HEK293 (cell line): ENCODE measurements at regions not wholly inside any gene's neighbourhood (a gene's known extent, or its start where the extent isn't known, plus 50 kb on each side); places are given as distances from the start of the nearest gene placed in this dataset.

Experiments used
- REST ChIP-seq: fragments of 450-650 bp; formaldehyde crosslinking; IDR thresholded peaks from 2 replicates; pipeline ENCODE4 v1.5.1; 2016; ENCODE audit warnings: missing biosample characterization, missing genetic modification characterization
- SCRT2 ChIP-seq: fragments of 450-650 bp; formaldehyde crosslinking; IDR thresholded peaks from 2 replicates; pipeline ENCODE4 v1.5.1; 2016; ENCODE audit warnings: missing biosample characterization, missing genetic modification characterization
- ZBTB10 ChIP-seq: fragments of 450-650 bp; formaldehyde crosslinking; IDR thresholded peaks from 2 replicates; pipeline ENCODE4 v1.5.1; 2016; ENCODE audit warnings: missing biosample characterization, missing genetic modification characterization
- ZBTB8A ChIP-seq: fragments of 450-650 bp; formaldehyde crosslinking; IDR thresholded peaks from 2 replicates; pipeline ENCODE4 v1.5.1; 2016; ENCODE audit warnings: missing biosample characterization, missing genetic modification characterization
- ZNF133 ChIP-seq: fragments of 450-650 bp; formaldehyde crosslinking; IDR thresholded peaks from 2 replicates; pipeline ENCODE4 v1.5.1; 2016; ENCODE audit warnings: missing biosample characterization, missing genetic modification characterization
- ZNF138 ChIP-seq: fragments of 450-650 bp; formaldehyde crosslinking; IDR thresholded peaks from 2 replicates; pipeline ENCODE4 v1.5.1; 2016; ENCODE audit warnings: missing biosample characterization, missing genetic modification characterization, borderline replicate concordance
- ZNF266 ChIP-seq: fragments of 450-650 bp; formaldehyde crosslinking; IDR thresholded peaks from 2 replicates; pipeline ENCODE4 v1.5.1; 2016; ENCODE audit warnings: missing biosample characterization, missing genetic modification characterization, low read depth
- ZNF449 ChIP-seq: fragments of 450-650 bp; formaldehyde crosslinking; IDR thresholded peaks from 2 replicates; pipeline ENCODE4 v1.5.1; 2017; ENCODE audit warnings: missing biosample characterization, mild to moderate bottlenecking, missing genetic modification characterization, moderate library complexity
- ZNF530 ChIP-seq: fragments of 450-650 bp; formaldehyde crosslinking; IDR thresholded peaks from 2 replicates; pipeline ENCODE4 v1.5.1; 2016; ENCODE audit warnings: low read depth, missing biosample characterization, missing genetic modification characterization
- ZNF560 ChIP-seq: fragments of 450-650 bp; formaldehyde crosslinking; IDR thresholded peaks from 2 replicates; pipeline ENCODE4 v1.5.1; 2017; ENCODE audit warnings: missing biosample characterization, missing genetic modification characterization, borderline replicate concordance
- ZNF571 ChIP-seq: fragments of 450-650 bp; formaldehyde crosslinking; IDR thresholded peaks from 2 replicates; pipeline ENCODE4 v1.5.0; 2017; ENCODE audit warnings: missing biosample characterization, missing genetic modification characterization
- ZNF600 ChIP-seq: fragments of 450-650 bp; formaldehyde crosslinking; IDR thresholded peaks from 2 replicates; pipeline ENCODE4 v1.5.1; 2016; ENCODE audit warnings: missing biosample characterization, missing genetic modification characterization
- ZNF645 ChIP-seq: fragments of 450-650 bp; formaldehyde crosslinking; IDR thresholded peaks from 2 replicates; pipeline ENCODE4; 2016; ENCODE audit warnings: missing biosample characterization, missing genetic modification characterization
- ZNF658 ChIP-seq: fragments of 450-650 bp; formaldehyde crosslinking; IDR thresholded peaks from 2 replicates; pipeline ENCODE4; 2016; ENCODE audit warnings: missing biosample characterization, missing genetic modification characterization
- ZNF677 ChIP-seq: fragments of 450-650 bp; IDR thresholded peaks from 2 replicates; pipeline ENCODE4 v1.5.0; 2018; ENCODE audit warnings: missing biosample characterization, mild to moderate bottlenecking, missing genetic modification characterization, moderate library complexity
- ZNF76 ChIP-seq: fragments of 450-650 bp; formaldehyde crosslinking; IDR thresholded peaks from 2 replicates; pipeline ENCODE4; 2016; ENCODE audit warnings: low read depth, missing biosample characterization, missing genetic modification characterization, borderline replicate concordance
- ZNF830 ChIP-seq: fragments of 450-650 bp; IDR thresholded peaks from 2 replicates; pipeline ENCODE4 v1.5.0; 2018; ENCODE audit warnings: missing biosample characterization, missing genetic modification characterization, low read depth, mild to moderate bottlenecking, moderate library complexity
- ZNF837 ChIP-seq: fragments of 450-650 bp; formaldehyde crosslinking; IDR thresholded peaks from 2 replicates; pipeline ENCODE4 v1.5.1; 2016; ENCODE audit warnings: missing biosample characterization, missing genetic modification characterization
- ZSCAN30 ChIP-seq: fragments of 450-650 bp; IDR thresholded peaks from 2 replicates; pipeline ENCODE4 v1.5.1; 2018; ENCODE audit warnings: missing biosample characterization, mild to moderate bottlenecking, missing genetic modification characterization, moderate library complexity
- TF ChIP-seq, protein P1 (sequence below): fragments of 450-650 bp; formaldehyde crosslinking; IDR thresholded peaks from 2 replicates; pipeline ENCODE4 v1.5.1; 2016; ENCODE audit warnings: missing biosample characterization, missing genetic modification characterization
- TF ChIP-seq, protein P2 (sequence below): fragments of 450-650 bp; formaldehyde crosslinking; IDR thresholded peaks from 2 replicates; pipeline ENCODE4 v1.5.1; 2016; ENCODE audit warnings: missing biosample characterization, missing genetic modification characterization
- TF ChIP-seq, protein P3 (sequence below): fragments of 450-650 bp; formaldehyde crosslinking; IDR thresholded peaks from 2 replicates; pipeline ENCODE4 v1.5.1; 2016; ENCODE audit warnings: missing biosample characterization, missing genetic modification characterization
- TF ChIP-seq, protein P4 (sequence below): fragments of 450-650 bp; formaldehyde crosslinking; IDR thresholded peaks from 2 replicates; pipeline ENCODE4 v1.5.1; 2016; ENCODE audit warnings: missing biosample characterization, missing genetic modification characterization

- TF ChIP-seq, protein P1, sequence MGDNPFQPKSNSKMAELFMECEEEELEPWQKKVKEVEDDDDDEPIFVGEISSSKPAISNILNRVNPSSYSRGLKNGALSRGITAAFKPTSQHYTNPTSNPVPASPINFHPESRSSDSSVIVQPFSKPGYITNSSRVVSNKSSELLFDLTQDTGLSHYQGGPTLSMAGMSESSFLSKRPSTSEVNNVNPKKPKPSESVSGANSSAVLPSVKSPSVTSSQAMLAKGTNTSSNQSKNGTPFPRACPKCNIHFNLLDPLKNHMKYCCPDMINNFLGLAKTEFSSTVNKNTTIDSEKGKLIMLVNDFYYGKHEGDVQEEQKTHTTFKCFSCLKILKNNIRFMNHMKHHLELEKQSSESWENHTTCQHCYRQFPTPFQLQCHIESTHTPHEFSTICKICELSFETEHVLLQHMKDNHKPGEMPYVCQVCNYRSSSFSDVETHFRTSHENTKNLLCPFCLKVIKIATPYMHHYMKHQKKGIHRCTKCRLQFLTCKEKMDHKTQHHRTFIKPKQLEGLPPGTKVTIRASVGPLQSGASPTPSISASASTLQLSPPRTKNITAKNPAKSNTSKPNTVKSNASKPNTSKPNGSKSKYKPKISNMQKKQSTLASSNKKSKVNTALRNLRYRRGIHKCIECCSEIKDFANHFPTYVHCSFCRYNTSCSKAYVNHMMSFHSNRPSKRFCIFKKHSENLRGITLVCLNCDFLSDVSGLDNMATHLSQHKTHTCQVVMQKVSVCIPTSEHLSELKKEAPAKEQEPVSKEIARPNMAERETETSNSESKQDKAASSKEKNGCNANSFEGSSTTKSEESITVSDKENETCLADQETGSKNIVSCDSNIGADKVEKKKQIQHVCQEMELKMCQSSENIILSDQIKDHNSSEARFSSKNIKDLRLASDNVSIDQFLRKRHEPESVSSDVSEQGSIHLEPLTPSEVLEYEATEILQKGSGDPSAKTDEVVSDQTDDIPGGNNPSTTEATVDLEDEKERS, result no peak
- TF ChIP-seq, protein P2, sequence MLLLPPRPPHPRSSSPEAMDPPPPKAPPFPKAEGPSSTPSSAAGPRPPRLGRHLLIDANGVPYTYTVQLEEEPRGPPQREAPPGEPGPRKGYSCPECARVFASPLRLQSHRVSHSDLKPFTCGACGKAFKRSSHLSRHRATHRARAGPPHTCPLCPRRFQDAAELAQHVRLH (tag by site-specific recombination), result no peak
- TF ChIP-seq ZNF600 (peak; percentile 77), ZNF560 (tag by site-specific recombination) (no peak), ZNF133 (no peak), ZNF530 (no peak), ZNF658 (tag by site-specific recombination) (no peak), ZNF449 (tag by site-specific recombination) (no peak), ZBTB10 (tag by site-specific recombination) (no peak), REST (no peak), ZNF76 (tag by site-specific recombination) (no peak), ZNF571 (no peak), ZNF677 (no peak), ZNF837 (tag by site-specific recombination) (no peak), ZNF830 (no peak), ZBTB8A (tag by site-specific recombination) (no peak), SCRT2 (tag by site-specific recombination) (no peak), ZNF138 (no peak), ZNF645 (tag by site-specific recombination) (no peak), ZNF266 (no peak), ZSCAN30 (tag by site-specific recombination) (peak; percentile 69; the same call in 1 of the 2 replicates)
- TF ChIP-seq, protein P3, sequence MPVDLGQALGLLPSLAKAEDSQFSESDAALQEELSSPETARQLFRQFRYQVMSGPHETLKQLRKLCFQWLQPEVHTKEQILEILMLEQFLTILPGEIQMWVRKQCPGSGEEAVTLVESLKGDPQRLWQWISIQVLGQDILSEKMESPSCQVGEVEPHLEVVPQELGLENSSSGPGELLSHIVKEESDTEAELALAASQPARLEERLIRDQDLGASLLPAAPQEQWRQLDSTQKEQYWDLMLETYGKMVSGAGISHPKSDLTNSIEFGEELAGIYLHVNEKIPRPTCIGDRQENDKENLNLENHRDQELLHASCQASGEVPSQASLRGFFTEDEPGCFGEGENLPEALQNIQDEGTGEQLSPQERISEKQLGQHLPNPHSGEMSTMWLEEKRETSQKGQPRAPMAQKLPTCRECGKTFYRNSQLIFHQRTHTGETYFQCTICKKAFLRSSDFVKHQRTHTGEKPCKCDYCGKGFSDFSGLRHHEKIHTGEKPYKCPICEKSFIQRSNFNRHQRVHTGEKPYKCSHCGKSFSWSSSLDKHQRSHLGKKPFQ (tag by site-specific recombination), result no peak
- TF ChIP-seq, protein P4, sequence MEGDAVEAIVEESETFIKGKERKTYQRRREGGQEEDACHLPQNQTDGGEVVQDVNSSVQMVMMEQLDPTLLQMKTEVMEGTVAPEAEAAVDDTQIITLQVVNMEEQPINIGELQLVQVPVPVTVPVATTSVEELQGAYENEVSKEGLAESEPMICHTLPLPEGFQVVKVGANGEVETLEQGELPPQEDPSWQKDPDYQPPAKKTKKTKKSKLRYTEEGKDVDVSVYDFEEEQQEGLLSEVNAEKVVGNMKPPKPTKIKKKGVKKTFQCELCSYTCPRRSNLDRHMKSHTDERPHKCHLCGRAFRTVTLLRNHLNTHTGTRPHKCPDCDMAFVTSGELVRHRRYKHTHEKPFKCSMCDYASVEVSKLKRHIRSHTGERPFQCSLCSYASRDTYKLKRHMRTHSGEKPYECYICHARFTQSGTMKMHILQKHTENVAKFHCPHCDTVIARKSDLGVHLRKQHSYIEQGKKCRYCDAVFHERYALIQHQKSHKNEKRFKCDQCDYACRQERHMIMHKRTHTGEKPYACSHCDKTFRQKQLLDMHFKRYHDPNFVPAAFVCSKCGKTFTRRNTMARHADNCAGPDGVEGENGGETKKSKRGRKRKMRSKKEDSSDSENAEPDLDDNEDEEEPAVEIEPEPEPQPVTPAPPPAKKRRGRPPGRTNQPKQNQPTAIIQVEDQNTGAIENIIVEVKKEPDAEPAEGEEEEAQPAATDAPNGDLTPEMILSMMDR (tag by site-specific recombination), result peak; percentile 94
Observed at GRCh38 chr15:70569091-70569713, 194.2 kb downstream of the UACA start (continued).
